ENCODE measurements at regions not wholly inside any gene's neighbourhood (a gene's known extent, or its start where the extent isn't known, plus 50 kb on each side); places are given as distances from the start of the nearest gene placed in this dataset.
"Not testable (repeated sequence)": the region's sequence is repeated elsewhere in the genome, so short reads cannot be mapped to it uniquely, and the experiment has no call there.

- Histone ChIP-seq H3K27ac (ENCODE audit: low read length) (no peak overlapping the region), H3K79me2 (ENCODE audit: low read length) (no peaks in the 10 kb centered on the region), H3K4me2 (ENCODE audit: low read depth, low read length, poor library complexity, severe bottlenecking) (no peak overlapping the region), H2AFZ (ENCODE audit: low read length) (no peak overlapping the region), H3K4me1 (ENCODE audit: low read length) (no peaks in the 10 kb centered on the region), H3K9ac (ENCODE audit: low read length) (no peak overlapping the region), H3K4me3 (ENCODE audit: low read length) (no peak overlapping the region), H3K9me3 (ENCODE audit: low read length) (peaks cover 10% of the 10 kb centered on the region; the same call in 1 of the 2 replicates), H3K36me3 (ENCODE audit: insufficient read depth, low read length) (no peaks in the 10 kb centered on the region), H3K9me2 (replicated peaks; ENCODE audit: insufficient read depth, low read length) (no peaks in the 10 kb centered on the region), H3K27me3 (ENCODE audit: low read length) (no peaks in the 10 kb centered on the region), H4K20me1 (ENCODE audit: insufficient read depth, low read depth, low read length) (no peaks in the 10 kb centered on the region)
- DNase-seq: no peak
Observed at GRCh38 chrX:137743414-137743813, 177.5 kb downstream of the ZIC3 start.

- Histone ChIP-seq H3K4me1 (ENCODE audit: low read length) (no peaks in the 10 kb centered on the region), H2AFZ (ENCODE audit: low read length) (no peak overlapping the region), H3K9ac (ENCODE audit: low read length) (no peak overlapping the region), H3K9me3 (ENCODE audit: low read length) (peaks cover 2% of the 10 kb centered on the region), H3K36me3 (ENCODE audit: insufficient read depth, low read length) (no peaks in the 10 kb centered on the region), H3K79me2 (ENCODE audit: low read length) (no peaks in the 10 kb centered on the region), H3K4me2 (ENCODE audit: low read depth, low read length, poor library complexity, severe bottlenecking) (no peak overlapping the region), H3K9me2 (replicated peaks; ENCODE audit: insufficient read depth, low read length) (no peaks in the 10 kb centered on the region), H3K4me3 (ENCODE audit: low read length) (no peak overlapping the region), H3K27ac (ENCODE audit: low read length) (no peak overlapping the region), H3K27me3 (ENCODE audit: low read length) (no peaks in the 10 kb centered on the region), H4K20me1 (ENCODE audit: insufficient read depth, low read depth, low read length) (no peaks in the 10 kb centered on the region)
- no peak for DNase-seq
Observed at GRCh38 chrX:137746289-137746688, 180.4 kb downstream of the ZIC3 start.

- H3K9me2 ChIP-seq (replicated peaks; ENCODE audit: insufficient read depth, low read length): no peaks in the 10 kb centered on the region
Observed at GRCh38 chrX:137747244-137748043, 181.5 kb downstream of the ZIC3 start.

GRCh38 chrX:137748827-137749226, 182.9 kb downstream of the ZIC3 start:
- Histone ChIP-seq H3K4me2 (ENCODE audit: low read depth, low read length, poor library complexity, severe bottlenecking) (no peak overlapping the region), H3K9ac (ENCODE audit: low read length) (no peak overlapping the region), H3K79me2 (ENCODE audit: low read length) (no peaks in the 10 kb centered on the region), H3K27me3 (ENCODE audit: low read length) (no peaks in the 10 kb centered on the region), H3K9me3 (ENCODE audit: low read length) (peaks cover under 1% of the 10 kb centered on the region), H3K27ac (ENCODE audit: low read length) (no peak overlapping the region), H4K20me1 (ENCODE audit: insufficient read depth, low read depth, low read length) (no peaks in the 10 kb centered on the region), H2AFZ (ENCODE audit: low read length) (no peak overlapping the region), H3K36me3 (ENCODE audit: insufficient read depth, low read length) (no peaks in the 10 kb centered on the region), H3K9me2 (replicated peaks; ENCODE audit: insufficient read depth, low read length) (no peaks in the 10 kb centered on the region), H3K4me3 (ENCODE audit: low read length) (no peak overlapping the region), H3K4me1 (ENCODE audit: low read length) (no peaks in the 10 kb centered on the region)
- no peak for DNase-seq

More at GRCh38 chrX:137747244-137748043, 181.5 kb downstream of the ZIC3 start:
- Histone ChIP-seq H3K4me1 (ENCODE audit: low read length) (no peaks in the 10 kb centered on the region), H3K36me3 (ENCODE audit: insufficient read depth, low read length) (no peaks in the 10 kb centered on the region), H3K27me3 (ENCODE audit: low read length) (no peaks in the 10 kb centered on the region), H3K79me2 (ENCODE audit: low read length) (no peaks in the 10 kb centered on the region), H3K9me3 (ENCODE audit: low read length) (no peaks in the 10 kb centered on the region; the same call in none of the 2 replicates), H3K27ac (ENCODE audit: low read length) (no peak overlapping the region), H3K9ac (ENCODE audit: low read length) (no peak overlapping the region), H4K20me1 (ENCODE audit: insufficient read depth, low read depth, low read length) (no peaks in the 10 kb centered on the region), H3K4me2 (ENCODE audit: low read depth, low read length, poor library complexity, severe bottlenecking) (no peak overlapping the region), H3K4me3 (ENCODE audit: low read length) (no peak overlapping the region), H2AFZ (ENCODE audit: low read length) (no peak overlapping the region)
- no peak for DNase-seq

GRCh38 chrX:137749246-137749645, 183.3 kb downstream of the ZIC3 start:
- Histone ChIP-seq H3K9ac (ENCODE audit: low read length) (no peak overlapping the region), H3K4me3 (ENCODE audit: low read length) (no peak overlapping the region), H3K4me2 (ENCODE audit: low read depth, low read length, poor library complexity, severe bottlenecking) (no peak overlapping the region), H3K9me2 (replicated peaks; ENCODE audit: insufficient read depth, low read length) (no peaks in the 10 kb centered on the region), H3K27me3 (ENCODE audit: low read length) (no peaks in the 10 kb centered on the region), H3K79me2 (ENCODE audit: low read length) (no peaks in the 10 kb centered on the region), H3K27ac (ENCODE audit: low read length) (no peak overlapping the region), H3K4me1 (ENCODE audit: low read length) (no peaks in the 10 kb centered on the region), H2AFZ (ENCODE audit: low read length) (no peak overlapping the region), H3K9me3 (ENCODE audit: low read length) (peaks cover 5% of the 10 kb centered on the region), H4K20me1 (ENCODE audit: insufficient read depth, low read depth, low read length) (no peaks in the 10 kb centered on the region), H3K36me3 (ENCODE audit: insufficient read depth, low read length) (no peaks in the 10 kb centered on the region)
- no peak for DNase-seq

- Histone ChIP-seq H3K79me2 (ENCODE audit: low read length) (no peaks in the 10 kb centered on the region), H3K4me2 (ENCODE audit: low read depth, low read length, poor library complexity, severe bottlenecking) (no peak overlapping the region), H3K4me3 (ENCODE audit: low read length) (no peak overlapping the region), H4K20me1 (ENCODE audit: insufficient read depth, low read depth, low read length) (no peaks in the 10 kb centered on the region), H3K4me1 (ENCODE audit: low read length) (no peaks in the 10 kb centered on the region), H2AFZ (ENCODE audit: low read length) (no peak overlapping the region), H3K27me3 (ENCODE audit: low read length) (no peaks in the 10 kb centered on the region), H3K36me3 (ENCODE audit: insufficient read depth, low read length) (no peaks in the 10 kb centered on the region), H3K9me2 (replicated peaks; ENCODE audit: insufficient read depth, low read length) (no peaks in the 10 kb centered on the region), H3K9me3 (ENCODE audit: low read length) (peaks cover 13% of the 10 kb centered on the region), H3K27ac (ENCODE audit: low read length) (no peak overlapping the region), H3K9ac (ENCODE audit: low read length) (no peak overlapping the region)
- DNase-seq: no peak
Observed at GRCh38 chrX:137771537-137771936, 205.6 kb downstream of the ZIC3 start.

GRCh38 chrX:137792214-137792613, 226.3 kb downstream of the ZIC3 start:
- Histone ChIP-seq H4K20me1 (ENCODE audit: insufficient read depth, low read depth, low read length) (no peaks in the 10 kb centered on the region), H3K4me1 (ENCODE audit: low read length) (no peaks in the 10 kb centered on the region), H3K79me2 (ENCODE audit: low read length) (no peaks in the 10 kb centered on the region), H3K9me3 (ENCODE audit: low read length) (no peaks in the 10 kb centered on the region), H3K36me3 (ENCODE audit: insufficient read depth, low read length) (no peaks in the 10 kb centered on the region), H3K4me2 (ENCODE audit: low read depth, low read length, poor library complexity, severe bottlenecking) (no peak overlapping the region), H3K27ac (ENCODE audit: low read length) (no peak overlapping the region), H3K4me3 (ENCODE audit: low read length) (no peak overlapping the region), H3K9me2 (replicated peaks; ENCODE audit: insufficient read depth, low read length) (no peaks in the 10 kb centered on the region), H2AFZ (ENCODE audit: low read length) (no peak overlapping the region), H3K27me3 (ENCODE audit: low read length) (no peaks in the 10 kb centered on the region), H3K9ac (ENCODE audit: low read length) (no peak overlapping the region)
- no peak for DNase-seq

- not testable (repeated sequence) for H3K9ac ChIP-seq (ENCODE audit: low read length); H3K27me3 ChIP-seq (ENCODE audit: low read length); H3K36me3 ChIP-seq (ENCODE audit: insufficient read depth, low read length); DNase-seq; H3K4me2 ChIP-seq (ENCODE audit: low read depth, low read length, poor library complexity, severe bottlenecking); H3K4me1 ChIP-seq (ENCODE audit: low read length); H2AFZ ChIP-seq (ENCODE audit: low read length); H3K9me2 ChIP-seq (replicated peaks; ENCODE audit: insufficient read depth, low read length); H3K27ac ChIP-seq (ENCODE audit: low read length); H3K4me3 ChIP-seq (ENCODE audit: low read length); H4K20me1 ChIP-seq (ENCODE audit: insufficient read depth, low read depth, low read length); H3K9me3 ChIP-seq (ENCODE audit: low read length); H3K79me2 ChIP-seq (ENCODE audit: low read length)
Observed at GRCh38 chrX:137797926-137798325, 232.0 kb downstream of the ZIC3 start.

All from Karpas-422 (cell line).